Lower leg skin (tissue), 4 donors: ENCODE measurements at regions not wholly inside any gene's neighbourhood (a gene's known extent, or its start where the extent isn't known, plus 50 kb on each side); places are given as distances from the start of the nearest gene placed in this dataset.
"Not testable (repeated sequence)": the region's sequence is repeated elsewhere in the genome, so short reads cannot be mapped to it uniquely, and the experiment has no call there.

Source experiments
- DNase-seq, 2 donors: peaks; one replicate each; pipeline ENCODE4 v3.0.0-alpha.2; 2019; ENCODE audit warnings: low spot score in 2 of 2
- H3K4me3 ChIP-seq: fragments of 200-600 bp; sonication (generic); 2 replicates; pipeline ENCODE4 v1.5.1; 2017; ENCODE audit warnings: mild to moderate bottlenecking, low read depth; ENCODE audit not compliant: poor library complexity, severe bottlenecking
- POLR2A ChIP-seq, 2 donors: fragments of 450-650 bp; IDR thresholded peaks; one replicate each; pipeline ENCODE4 v1.6.1; 2016 to 2017; ENCODE audit warnings: antibody characterized with exemption in 2 of 2, mild to moderate bottlenecking in 1 of 2, moderate library complexity in 1 of 2
- WGBS, 2 donors: methylation state at CpG; one replicate each; pipeline ENCODE4 v1.1.5; 2018; 5-methylcytosine and 5-hydroxymethylcytosine counted together
- intact Hi-C: fragments of 100-400 bp; cut with DNase I; formaldehyde crosslinking; loops from one replicate; pipeline ENCODE4 v1.15.0; 2023; ENCODE audit warnings: low total_unique reads
- TF ChIP-seq, protein P1 (sequence below), 3 donors: fragments of 450-650 bp; IDR thresholded peaks; one replicate each; pipeline ENCODE4 v1.5.1; 2016; ENCODE audit warnings: antibody characterized with exemption in 3 of 3, mild to moderate bottlenecking in 3 of 3, moderate library complexity in 2 of 3

- intact Hi-C loops = no loop called here
- WGBS, 2 donors = 72 to 73% methylated on average over 6 of the region's 6 CpGs
- DNase-seq = no peak
- H3K4me3 ChIP-seq = no peak overlapping the region
- no peak for TF ChIP-seq POLR2A (IDR thresholded peaks at IDR 0.05)
- TF ChIP-seq, protein P1, sequence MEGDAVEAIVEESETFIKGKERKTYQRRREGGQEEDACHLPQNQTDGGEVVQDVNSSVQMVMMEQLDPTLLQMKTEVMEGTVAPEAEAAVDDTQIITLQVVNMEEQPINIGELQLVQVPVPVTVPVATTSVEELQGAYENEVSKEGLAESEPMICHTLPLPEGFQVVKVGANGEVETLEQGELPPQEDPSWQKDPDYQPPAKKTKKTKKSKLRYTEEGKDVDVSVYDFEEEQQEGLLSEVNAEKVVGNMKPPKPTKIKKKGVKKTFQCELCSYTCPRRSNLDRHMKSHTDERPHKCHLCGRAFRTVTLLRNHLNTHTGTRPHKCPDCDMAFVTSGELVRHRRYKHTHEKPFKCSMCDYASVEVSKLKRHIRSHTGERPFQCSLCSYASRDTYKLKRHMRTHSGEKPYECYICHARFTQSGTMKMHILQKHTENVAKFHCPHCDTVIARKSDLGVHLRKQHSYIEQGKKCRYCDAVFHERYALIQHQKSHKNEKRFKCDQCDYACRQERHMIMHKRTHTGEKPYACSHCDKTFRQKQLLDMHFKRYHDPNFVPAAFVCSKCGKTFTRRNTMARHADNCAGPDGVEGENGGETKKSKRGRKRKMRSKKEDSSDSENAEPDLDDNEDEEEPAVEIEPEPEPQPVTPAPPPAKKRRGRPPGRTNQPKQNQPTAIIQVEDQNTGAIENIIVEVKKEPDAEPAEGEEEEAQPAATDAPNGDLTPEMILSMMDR (IDR thresholded peaks at IDR 0.05) = no peak
These were observed 104.8 kb upstream of the CADM1 start for GRCh38 chr11:115608976-115609375.

DNA sequence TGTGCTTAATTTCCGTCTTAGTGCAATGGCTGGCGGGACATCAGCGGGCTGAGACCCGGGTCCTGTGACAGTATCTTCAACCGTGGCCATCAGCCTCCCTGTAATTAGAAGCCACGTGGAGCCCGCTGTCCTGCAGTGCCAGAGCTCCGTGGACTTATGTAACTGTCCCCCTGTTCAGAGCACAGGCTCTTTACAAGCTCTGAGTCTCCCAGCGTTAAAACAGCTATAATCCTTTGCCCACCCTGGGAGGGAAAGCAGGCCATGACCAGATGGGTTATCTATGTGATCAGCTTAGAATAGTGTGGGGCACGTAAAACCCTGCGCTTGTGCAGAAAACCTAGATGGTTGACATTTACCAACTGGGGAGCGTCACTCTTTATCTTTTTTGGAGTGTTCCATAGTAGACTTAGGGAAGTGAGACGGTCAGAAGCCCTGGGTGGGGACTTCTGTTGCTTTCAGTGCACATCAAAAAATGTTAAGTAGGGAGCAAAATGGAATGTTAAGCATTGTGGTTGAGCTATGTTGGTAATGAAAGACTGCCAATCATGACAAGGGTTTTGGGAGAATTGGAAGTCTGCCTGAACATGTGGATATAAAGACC is 103.5 kb upstream of the CADM1 start:
- no peak overlapping the region for H3K4me3 ChIP-seq
- TF ChIP-seq, protein P1 (IDR thresholded peaks at IDR 0.05) = no peak
- no peak for TF ChIP-seq POLR2A (IDR thresholded peaks at IDR 0.05)
- WGBS, 2 donors = 55 to 64% methylated on average over 13 of the region's 13 CpGs
- DNase-seq = no peak
- intact Hi-C loops = no loop called here

GRCh38 chr11:115606498-115607220 is 102.4 kb upstream of the CADM1 start:
- TF ChIP-seq POLR2A (IDR thresholded peaks at IDR 0.05) = no peak
- TF ChIP-seq, protein P1 (IDR thresholded peaks at IDR 0.05) = no peak
- 59 to 64% methylated on average over 11 of the region's 11 CpGs for WGBS, 2 donors
- no peak overlapping the region for H3K4me3 ChIP-seq
- no peak for DNase-seq
- intact Hi-C loops = no loop called here

- no peak for DNase-seq
- WGBS, 2 donors = 72 to 75% methylated on average over 16 of the region's 16 CpGs
- intact Hi-C loops = no loop called here
- no peak overlapping the region for H3K4me3 ChIP-seq
- no peak for TF ChIP-seq POLR2A (IDR thresholded peaks at IDR 0.05)
- TF ChIP-seq, protein P1 (IDR thresholded peaks at IDR 0.05) = no peak
These were observed 101.8 kb upstream of the CADM1 start for GRCh38 chr11:115605871-115606497.

GRCh38 chr11:115605397-115605796 is 101.2 kb upstream of the CADM1 start:
- 88 to 90% methylated on average over 5 of the region's 5 CpGs for WGBS, 2 donors
- DNase-seq, intact Hi-C loops, H3K4me3 ChIP-seq: not testable (repeated sequence)

GRCh38 chr11:115599125-115599524 is 94.9 kb upstream of the CADM1 start:
- TF ChIP-seq, protein P1 (IDR thresholded peaks at IDR 0.05) = no peak
- no peak for TF ChIP-seq POLR2A (IDR thresholded peaks at IDR 0.05)
- H3K4me3 ChIP-seq = no peak overlapping the region
- intact Hi-C loops = no loop called here
- 40 to 52% methylated on average over 1 of the region's 1 CpG for WGBS, 2 donors
- DNase-seq = no peak
